ENCODE measurements at regions not wholly inside any gene's neighbourhood (a gene's known extent, or its start where the extent isn't known, plus 50 kb on each side); places are given as distances from the start of the nearest gene placed in this dataset.
A peak's percentile ranks its signal among the peaks of the same experiment; 100 is the strongest.

GRCh38 chr1:18021242-18021641 lies 86.4 kb upstream of the IGSF21 start:
- Histone ChIP-seq H3K9me3 (ENCODE audit: low read depth, low read length) (no peaks in the 10 kb centered on the region), H3K27ac (no peak overlapping the region), H3K36me3 (ENCODE audit: insufficient read depth, low read length) (no peaks in the 10 kb centered on the region), H3K4me3 (no peak overlapping the region), H3K9ac (ENCODE audit: insufficient read length) (no peak overlapping the region)
- no peak for DNase-seq (ENCODE audit: low read depth, low spot score)
- TF ChIP-seq EZH2 (IDR thresholded peaks at IDR 0.05) = peak; percentile 66
- no peak for TF ChIP-seq POLR2AphosphoS5 (IDR thresholded peaks at IDR 0.05; ENCODE audit: borderline replicate concordance, low read depth, low read length)
- no peak for TF ChIP-seq FOXP2 (optimal IDR thresholded peaks at IDR 0.05; ENCODE audit: control extremely low read depth, extremely low read length, insufficient read depth)

DNA sequence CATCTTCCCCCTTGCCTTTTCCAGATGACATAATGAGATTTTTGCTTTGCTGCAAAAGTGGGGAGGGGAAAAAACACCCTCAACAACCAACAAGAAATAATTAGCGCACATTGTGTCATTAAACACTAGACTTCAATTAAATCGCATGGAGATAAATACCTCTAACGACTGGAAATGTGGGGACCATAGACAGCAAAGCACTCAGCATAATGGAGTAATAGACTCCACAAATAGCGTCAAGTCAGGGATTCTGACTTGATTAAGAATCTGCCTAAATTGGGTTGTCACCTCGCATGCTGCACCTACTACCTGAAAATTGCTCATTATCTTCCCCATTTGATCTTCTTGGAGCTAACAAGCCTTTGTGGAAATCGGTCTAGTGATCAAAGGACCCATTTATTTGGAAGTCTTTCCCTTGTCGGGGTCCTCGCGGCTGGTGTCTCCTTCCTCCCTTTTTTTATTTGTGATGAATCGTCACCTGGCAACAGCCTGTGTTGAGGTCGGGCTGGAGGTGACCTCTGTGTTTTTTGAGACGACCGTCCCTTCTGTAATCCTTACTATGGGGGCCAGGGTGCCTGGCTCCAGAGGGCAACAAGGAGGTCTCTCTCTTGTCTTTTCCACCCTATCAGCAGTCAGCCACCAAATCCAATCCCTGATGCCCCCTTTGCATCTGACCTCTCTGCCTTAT lies 75.3 kb upstream of the IGSF21 start:
- TF ChIP-seq FOXP2 (optimal IDR thresholded peaks at IDR 0.05; ENCODE audit: control extremely low read depth, extremely low read length, insufficient read depth) (no peak), POLR2AphosphoS5 (IDR thresholded peaks at IDR 0.05; ENCODE audit: borderline replicate concordance, low read depth, low read length) (no peak), EZH2 (IDR thresholded peaks at IDR 0.05) (no peak)
- no peaks in the 10 kb centered on the region for H3K36me3 ChIP-seq (ENCODE audit: insufficient read depth, low read length)
- no peak overlapping the region for H3K27ac ChIP-seq
- no peak overlapping the region for H3K9ac ChIP-seq (ENCODE audit: insufficient read length)
- DNase-seq (ENCODE audit: low read depth, low spot score) = no peak
- no peak overlapping the region for H3K4me3 ChIP-seq
- no peaks in the 10 kb centered on the region for H3K9me3 ChIP-seq (ENCODE audit: low read depth, low read length)

- no peak for TF ChIP-seq FOXP2 (optimal IDR thresholded peaks at IDR 0.05; ENCODE audit: control extremely low read depth, extremely low read length, insufficient read depth)
- no peak for TF ChIP-seq EZH2 (IDR thresholded peaks at IDR 0.05)
- no peak for TF ChIP-seq POLR2AphosphoS5 (IDR thresholded peaks at IDR 0.05; ENCODE audit: borderline replicate concordance, low read depth, low read length)
These were observed 72.5 kb upstream of the IGSF21 start for GRCh38 chr1:18035145-18035544.

DNA sequence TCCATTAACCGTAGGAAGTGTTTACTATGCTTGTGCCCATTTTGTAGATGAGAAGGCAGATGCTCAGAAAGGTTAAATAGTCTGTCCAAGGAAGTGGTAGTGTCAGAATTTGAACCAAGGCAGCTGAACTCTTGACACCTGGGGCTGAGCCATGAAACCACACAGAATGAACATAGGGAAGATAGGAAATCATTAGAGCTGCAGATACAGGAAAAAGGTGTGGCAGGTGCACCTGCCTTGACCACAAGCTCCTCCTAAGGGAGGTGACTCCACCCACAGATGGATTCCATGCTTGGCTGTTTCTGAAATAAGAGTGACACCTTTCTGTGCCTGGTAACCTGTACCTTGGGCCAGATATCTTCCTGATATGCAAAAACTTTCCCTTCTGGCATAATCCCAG lies 69.9 kb upstream of the IGSF21 start:
- Histone ChIP-seq H3K27ac (no peak overlapping the region), H3K4me3 (no peak overlapping the region), H3K9me3 (ENCODE audit: low read depth, low read length) (no peaks in the 10 kb centered on the region), H3K36me3 (ENCODE audit: insufficient read depth, low read length) (no peaks in the 10 kb centered on the region), H3K9ac (ENCODE audit: insufficient read length) (no peak overlapping the region)
- no peak for DNase-seq (ENCODE audit: low read depth, low spot score)
- TF ChIP-seq EZH2 (IDR thresholded peaks at IDR 0.05) (no peak), FOXP2 (optimal IDR thresholded peaks at IDR 0.05; ENCODE audit: control extremely low read depth, extremely low read length, insufficient read depth) (no peak), POLR2AphosphoS5 (IDR thresholded peaks at IDR 0.05; ENCODE audit: borderline replicate concordance, low read depth, low read length) (no peak)

More at GRCh38 chr1:18035145-18035544, 72.5 kb upstream of the IGSF21 start:
- Histone ChIP-seq H3K27ac (no peak overlapping the region), H3K4me3 (no peak overlapping the region), H3K36me3 (ENCODE audit: insufficient read depth, low read length) (no peaks in the 10 kb centered on the region), H3K9ac (ENCODE audit: insufficient read length) (no peak overlapping the region), H3K9me3 (ENCODE audit: low read depth, low read length) (no peaks in the 10 kb centered on the region)
- no peak for DNase-seq (ENCODE audit: low read depth, low spot score)

DNA sequence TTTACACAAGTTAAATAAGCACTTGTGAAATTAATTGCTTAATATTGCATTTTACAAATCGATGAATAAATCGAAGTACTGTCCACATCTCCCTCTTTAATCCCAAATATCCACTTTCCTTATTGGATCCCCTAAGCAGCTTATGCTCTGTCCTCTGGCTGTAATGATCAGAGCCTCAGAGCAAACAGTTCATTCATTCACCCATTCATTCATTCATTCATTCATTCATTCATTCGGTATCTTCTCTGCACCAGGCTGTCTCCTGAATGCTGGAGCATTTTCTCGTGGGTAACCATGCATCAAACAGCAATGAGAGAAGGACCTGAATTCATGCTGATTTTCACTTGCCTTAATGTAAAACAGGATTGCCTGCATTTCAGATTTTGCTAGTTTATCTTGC lies 69.5 kb upstream of the IGSF21 start:
- Histone ChIP-seq H3K9me3 (ENCODE audit: low read depth, low read length) (no peaks in the 10 kb centered on the region), H3K9ac (ENCODE audit: insufficient read length) (no peak overlapping the region), H3K27ac (no peak overlapping the region), H3K4me3 (no peak overlapping the region), H3K36me3 (ENCODE audit: insufficient read depth, low read length) (no peaks in the 10 kb centered on the region)
- TF ChIP-seq EZH2 (IDR thresholded peaks at IDR 0.05) (no peak), POLR2AphosphoS5 (IDR thresholded peaks at IDR 0.05; ENCODE audit: borderline replicate concordance, low read depth, low read length) (no peak), FOXP2 (optimal IDR thresholded peaks at IDR 0.05; ENCODE audit: control extremely low read depth, extremely low read length, insufficient read depth) (no peak)
- no peak for DNase-seq (ENCODE audit: low read depth, low spot score)

- no peaks in the 10 kb centered on the region for H3K36me3 ChIP-seq (ENCODE audit: insufficient read depth, low read length)
- no peak overlapping the region for H3K9ac ChIP-seq (ENCODE audit: insufficient read length)
- no peak for TF ChIP-seq EZH2 (IDR thresholded peaks at IDR 0.05)
- H3K9me3 ChIP-seq (ENCODE audit: low read depth, low read length) = no peaks in the 10 kb centered on the region
- no peak overlapping the region for H3K4me3 ChIP-seq
- H3K27ac ChIP-seq = no peak overlapping the region
- no peak for DNase-seq (ENCODE audit: low read depth, low spot score)
These were observed 68.5 kb upstream of the IGSF21 start for GRCh38 chr1:18039102-18039501.

DNA sequence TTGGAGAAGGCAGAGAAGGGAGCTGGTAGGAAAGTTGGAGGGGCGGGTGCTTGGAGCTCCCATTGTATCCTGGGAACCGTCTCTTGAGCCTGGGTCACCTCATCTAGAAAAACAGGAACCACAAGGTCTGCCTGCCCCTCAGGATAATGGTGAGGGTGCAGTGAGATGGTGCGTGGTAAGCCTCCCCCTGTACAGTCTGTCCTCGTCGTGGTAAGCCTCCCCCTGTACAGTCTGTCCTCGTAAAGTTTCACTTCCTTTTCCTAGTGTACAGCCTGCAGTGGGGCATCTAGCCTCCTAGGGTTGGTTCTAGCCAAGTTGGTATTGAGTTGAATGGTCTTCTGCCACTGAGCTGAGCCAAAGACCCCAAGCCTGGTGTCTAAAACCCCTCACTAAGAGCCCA lies 66.5 kb upstream of the IGSF21 start:
- Histone ChIP-seq H3K9ac (ENCODE audit: insufficient read length) (no peak overlapping the region), H3K9me3 (ENCODE audit: low read depth, low read length) (no peaks in the 10 kb centered on the region), H3K36me3 (ENCODE audit: insufficient read depth, low read length) (no peaks in the 10 kb centered on the region), H3K27ac (no peak overlapping the region), H3K4me3 (no peak overlapping the region)
- TF ChIP-seq EZH2 (IDR thresholded peaks at IDR 0.05) (no peak), FOXP2 (optimal IDR thresholded peaks at IDR 0.05; ENCODE audit: control extremely low read depth, extremely low read length, insufficient read depth) (no peak), POLR2AphosphoS5 (IDR thresholded peaks at IDR 0.05; ENCODE audit: borderline replicate concordance, low read depth, low read length) (no peak)
- no peak for DNase-seq (ENCODE audit: low read depth, low spot score)

DNA sequence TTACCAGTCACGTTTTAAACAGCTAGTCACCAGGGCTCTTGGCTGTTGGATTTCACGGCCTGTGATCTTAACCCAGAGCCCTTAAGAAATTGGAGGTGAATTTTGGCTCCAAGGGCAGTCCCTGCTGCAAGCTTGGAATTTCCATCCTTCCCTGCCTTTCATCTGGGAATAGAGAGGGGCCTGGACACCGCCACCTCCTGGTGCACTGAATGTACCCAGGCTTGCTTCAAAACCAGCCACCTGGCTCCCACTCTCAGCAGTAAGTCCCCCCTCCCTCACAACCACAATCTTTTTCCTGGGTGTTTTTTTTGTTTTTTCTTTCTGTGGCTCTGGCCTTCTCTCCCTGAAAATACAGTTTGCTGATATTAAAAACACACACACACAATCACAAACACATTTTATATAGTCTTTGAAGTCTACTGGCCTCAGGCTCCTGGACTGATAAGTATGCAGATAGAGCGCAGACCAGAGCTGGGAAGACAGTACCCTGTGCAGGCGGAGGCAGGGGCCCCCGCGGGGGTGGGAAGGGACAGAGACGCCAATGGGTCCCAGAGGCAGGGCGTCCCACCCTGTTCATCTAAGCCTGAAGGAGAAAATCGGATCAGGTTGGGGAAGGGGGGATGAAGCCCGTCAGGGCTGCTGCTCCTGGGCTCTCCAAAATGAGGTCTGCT lies 65.8 kb upstream of the IGSF21 start:
- Histone ChIP-seq H3K9ac (ENCODE audit: insufficient read length) (no peak overlapping the region), H3K4me3 (no peak overlapping the region), H3K9me3 (ENCODE audit: low read depth, low read length) (no peaks in the 10 kb centered on the region), H3K36me3 (ENCODE audit: insufficient read depth, low read length) (no peaks in the 10 kb centered on the region), H3K27ac (no peak overlapping the region)
- TF ChIP-seq FOXP2 (optimal IDR thresholded peaks at IDR 0.05; ENCODE audit: control extremely low read depth, extremely low read length, insufficient read depth) (no peak), EZH2 (IDR thresholded peaks at IDR 0.05) (no peak), POLR2AphosphoS5 (IDR thresholded peaks at IDR 0.05; ENCODE audit: borderline replicate concordance, low read depth, low read length) (no peak)
- no peak for DNase-seq (ENCODE audit: low read depth, low spot score)

DNA sequence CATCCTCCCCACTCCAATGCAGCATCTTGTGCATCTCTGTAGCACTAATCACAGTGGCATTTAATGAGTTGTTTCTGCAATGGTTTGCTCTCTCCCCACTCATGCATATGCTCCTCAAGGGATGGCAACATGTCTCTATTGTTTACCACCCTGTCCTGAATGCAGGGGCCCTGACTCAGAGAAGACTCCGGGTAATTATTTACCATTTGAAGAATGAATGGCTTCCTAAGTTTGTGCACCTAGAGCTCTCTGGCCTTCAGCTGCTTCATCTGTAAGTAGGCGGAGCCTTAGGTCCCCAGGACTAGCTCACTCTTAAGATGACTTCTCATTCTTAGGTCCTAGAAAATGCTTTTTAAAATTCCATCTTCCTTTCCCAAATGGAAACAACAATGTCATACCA lies 63.7 kb upstream of the IGSF21 start:
- H3K4me3 ChIP-seq = no peak overlapping the region
- no peak overlapping the region for H3K9ac ChIP-seq (ENCODE audit: insufficient read length)
- H3K36me3 ChIP-seq (ENCODE audit: insufficient read depth, low read length) = no peaks in the 10 kb centered on the region
- H3K9me3 ChIP-seq (ENCODE audit: low read depth, low read length) = no peaks in the 10 kb centered on the region
- DNase-seq (ENCODE audit: low read depth, low spot score) = no peak
- H3K27ac ChIP-seq = no peak overlapping the region
- TF ChIP-seq POLR2AphosphoS5 (IDR thresholded peaks at IDR 0.05; ENCODE audit: borderline replicate concordance, low read depth, low read length) (no peak), EZH2 (IDR thresholded peaks at IDR 0.05) (no peak), FOXP2 (optimal IDR thresholded peaks at IDR 0.05; ENCODE audit: control extremely low read depth, extremely low read length, insufficient read depth) (no peak)
